HG03095 (cell line): ENCODE measurements at regions not wholly inside any gene's neighbourhood (a gene's known extent, or its start where the extent isn't known, plus 50 kb on each side); places are given as distances from the start of the nearest gene placed in this dataset.
"Not testable (repeated sequence)": the region's sequence is repeated elsewhere in the genome, so short reads cannot be mapped to it uniquely, and the experiment has no call there.

Source experiments
- ATAC-seq: cut with Tn5 transposase; IDR thresholded peaks from one replicate; pipeline ENCODE4 v1.9.1; 2021; ENCODE audit warnings: moderate library complexity; ENCODE audit not compliant: unreplicated experiment

GRCh38 chr4:125573368-125573767 is 258.6 kb downstream of the FAT4 start:
- ATAC-seq, result no peak

- ATAC-seq, result no peak
These were observed 259.0 kb downstream of the FAT4 start for GRCh38 chr4:125573786-125574185.

- no peak for ATAC-seq
These were observed 267.5 kb downstream of the FAT4 start for GRCh38 chr4:125582302-125582701.

- ATAC-seq, result no peak
These were observed 275.4 kb downstream of the FAT4 start for GRCh38 chr4:125590158-125590557.

- no peak for ATAC-seq
These were observed 276.5 kb downstream of the FAT4 start for GRCh38 chr4:125591290-125591689.

- ATAC-seq, result no peak
These were observed 279.4 kb downstream of the FAT4 start for GRCh38 chr4:125594056-125594602.

- not testable (repeated sequence) for ATAC-seq
These were observed 291.2 kb downstream of the FAT4 start for GRCh38 chr4:125605926-125606325.

GRCh38 chr4:125620066-125620860 is 305.5 kb downstream of the FAT4 start:
- ATAC-seq, result no peak

- no peak for ATAC-seq
These were observed 310.2 kb downstream of the FAT4 start for GRCh38 chr4:125624951-125625350.

- no peak for ATAC-seq
These were observed 312.2 kb downstream of the FAT4 start for GRCh38 chr4:125626946-125627345.

- no peak for ATAC-seq
These were observed 324.4 kb downstream of the FAT4 start for GRCh38 chr4:125639182-125639621.

GRCh38 chr4:125641611-125642010 is 326.9 kb downstream of the FAT4 start:
- ATAC-seq, result no peak

GRCh38 chr4:125642645-125643044 is 327.9 kb downstream of the FAT4 start:
- no peak for ATAC-seq

GRCh38 chr4:125649452-125649851 is 334.7 kb downstream of the FAT4 start:
- ATAC-seq, result no peak

GRCh38 chr4:125650557-125650956 is 335.8 kb downstream of the FAT4 start:
- ATAC-seq, result no peak

GRCh38 chr4:125651707-125652357 is 337.1 kb downstream of the FAT4 start:
- ATAC-seq, result not testable (repeated sequence)

- no peak for ATAC-seq
These were observed 344.0 kb downstream of the FAT4 start for GRCh38 chr4:125658773-125659172.

GRCh38 chr4:125663896-125664767 is 349.4 kb downstream of the FAT4 start:
- ATAC-seq, result no peak

GRCh38 chr4:125666635-125667034 is 351.9 kb downstream of the FAT4 start:
- no peak for ATAC-seq

- ATAC-seq, result no peak
These were observed 361.4 kb downstream of the FAT4 start for GRCh38 chr4:125676156-125676555.

- ATAC-seq, result no peak
These were observed 361.8 kb downstream of the FAT4 start for GRCh38 chr4:125676583-125676982.
